ENCODE measurements at regions not wholly inside any gene's neighbourhood (a gene's known extent, or its start where the extent isn't known, plus 50 kb on each side); places are given as distances from the start of the nearest gene placed in this dataset.

- TF ChIP-seq MAX (CRISPR knock-in tag; IDR thresholded peaks at IDR 0.05) = no peak
- no peak for TF ChIP-seq GTF2I (CRISPR knock-in tag; conservative IDR thresholded peaks at IDR 0.05)
- TF ChIP-seq PRRX2 (CRISPR knock-in tag; IDR thresholded peaks at IDR 0.05) = no peak
- TF ChIP-seq FOXJ3 (CRISPR knock-in tag; IDR thresholded peaks at IDR 0.05; ENCODE audit: borderline replicate concordance) = no peak
- TF ChIP-seq CTCF (IDR thresholded peaks at IDR 0.05) = no peak
- TF ChIP-seq CREB1 (CRISPR knock-in tag; IDR thresholded peaks at IDR 0.05) = no peak
- 0 out of 2 replicates have a peak, but pooled peaks have one; percentile 46 for TF ChIP-seq TEAD1 (CRISPR knock-in tag; IDR thresholded peaks at IDR 0.05)
Measured at GRCh38 chr17:5699814-5700213, 115.5 kb upstream of the NLRP1 start.
